Fibroblast of gingiva (primary cell): ENCODE measurements at regions not wholly inside any gene's neighbourhood (a gene's known extent, or its start where the extent isn't known, plus 50 kb on each side); places are given as distances from the start of the nearest gene placed in this dataset.

Source experiments
- DNase-seq: peaks from one replicate; pipeline ENCODE4 v3.0.0-alpha.2; 2011; ENCODE audit warnings: low read depth

DNA sequence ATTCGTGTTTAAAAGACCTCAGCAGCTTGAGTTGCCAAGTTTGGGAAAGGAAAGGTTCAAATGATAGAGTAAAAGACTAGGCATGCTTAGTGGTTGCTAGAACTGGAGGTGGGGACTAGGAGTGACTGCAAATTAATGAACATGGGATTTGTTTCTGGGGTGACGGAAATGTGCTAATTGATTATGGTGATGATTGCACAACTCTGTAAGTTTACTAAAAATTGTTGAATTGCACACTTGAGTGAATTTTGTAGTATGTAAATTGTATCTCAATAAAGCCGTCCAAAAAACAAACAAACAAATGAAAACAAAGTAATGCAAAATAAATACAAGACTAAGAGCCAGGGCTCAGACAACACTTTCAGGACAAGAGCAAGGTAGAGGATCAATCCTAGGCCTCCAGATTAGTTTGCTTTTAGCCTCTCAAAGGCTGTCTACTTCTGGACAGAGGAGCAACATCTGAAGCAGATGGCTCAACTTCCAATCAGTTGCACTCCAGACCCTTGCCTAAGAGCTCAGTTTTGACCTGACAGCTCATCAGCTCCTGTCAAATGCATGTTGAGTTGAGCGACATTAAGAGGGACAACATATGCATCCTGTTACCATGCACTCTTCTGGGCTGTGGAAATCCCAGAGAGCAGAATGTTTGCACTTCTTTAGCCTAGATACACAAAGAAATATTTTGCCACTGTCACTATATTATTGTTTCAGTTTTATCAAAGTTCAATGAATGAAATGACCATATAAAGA is 111.2 kb upstream of the ASIC2 start:
- DNase-seq: no peak

DNA sequence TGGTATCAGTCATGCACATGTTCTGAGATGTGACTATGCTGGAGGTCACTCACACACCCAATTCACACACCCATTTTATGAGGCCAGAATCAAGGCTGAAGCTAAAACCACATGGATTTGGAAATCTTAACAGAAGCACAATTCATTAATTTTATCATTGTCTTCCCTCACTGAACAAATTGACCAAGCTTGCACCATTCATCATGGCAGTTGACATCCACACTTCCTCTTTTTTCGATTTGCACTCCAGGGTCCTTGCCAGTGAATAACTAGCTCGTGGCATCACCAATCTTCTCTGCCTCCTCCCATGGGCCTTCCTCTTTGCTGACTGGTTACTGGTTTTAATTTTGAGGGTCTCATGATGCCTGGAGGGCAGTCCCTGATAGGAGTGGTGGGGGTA is 123.0 kb upstream of the ASIC2 start:
- DNase-seq: no peak

DNA sequence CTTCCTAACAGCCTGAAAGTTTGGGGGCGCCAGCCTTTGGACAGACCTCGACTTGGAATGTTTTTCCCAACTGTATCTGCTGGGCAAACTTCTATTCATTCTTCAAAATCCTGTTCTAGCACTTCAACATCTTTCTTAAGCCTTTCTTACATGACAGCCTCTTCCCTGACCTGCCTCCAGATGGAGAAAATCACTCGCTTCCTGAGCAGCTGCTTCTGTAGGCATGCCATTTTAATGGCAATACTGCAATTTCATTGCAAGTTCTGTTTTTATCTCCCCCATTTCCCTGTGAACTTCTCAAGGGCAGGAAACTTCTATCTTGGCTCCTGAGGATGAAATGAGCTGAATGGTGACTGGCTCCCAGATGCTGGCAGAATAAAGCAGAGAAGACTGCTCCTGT is 128.8 kb upstream of the ASIC2 start:
- no peak for DNase-seq

DNA sequence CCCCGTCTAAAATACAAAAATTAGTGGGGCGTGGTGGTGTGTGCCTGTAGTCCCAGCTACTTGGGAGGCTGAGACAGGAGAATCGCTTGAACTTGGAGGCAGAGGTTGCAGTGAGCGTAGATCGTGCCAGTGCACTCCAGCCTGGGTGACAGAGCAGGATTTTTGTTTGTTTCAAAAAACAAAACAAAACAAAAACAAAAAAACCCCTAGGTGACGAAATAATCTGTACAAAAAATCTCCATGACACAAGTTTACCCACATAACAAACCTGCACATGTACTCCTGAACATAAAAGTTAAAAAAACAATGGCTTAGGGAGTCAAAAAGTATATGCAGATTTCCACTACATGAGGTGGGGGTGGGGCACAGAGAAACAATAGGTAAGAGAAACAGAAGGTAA is 140.5 kb upstream of the ASIC2 start:
- no peak for DNase-seq

DNA sequence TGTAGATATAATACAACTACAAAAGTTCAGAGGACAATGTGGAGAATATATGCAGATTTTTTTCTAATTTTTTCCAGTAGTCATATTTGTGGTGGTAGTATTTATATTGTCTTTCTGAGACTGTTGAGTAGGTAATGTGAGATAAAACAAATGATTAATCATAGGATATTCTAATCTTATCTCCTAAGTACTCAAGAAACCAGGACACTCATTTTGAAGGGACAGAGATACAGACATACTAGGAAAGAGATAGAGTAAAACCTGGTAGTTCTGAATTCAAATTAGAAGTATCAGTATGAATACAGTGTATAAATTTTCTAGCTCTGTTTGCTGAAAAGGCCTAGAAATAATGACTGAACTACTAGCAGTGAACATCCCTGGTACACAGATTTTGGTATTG is 141.7 kb upstream of the ASIC2 start:
- DNase-seq: no peak

DNA sequence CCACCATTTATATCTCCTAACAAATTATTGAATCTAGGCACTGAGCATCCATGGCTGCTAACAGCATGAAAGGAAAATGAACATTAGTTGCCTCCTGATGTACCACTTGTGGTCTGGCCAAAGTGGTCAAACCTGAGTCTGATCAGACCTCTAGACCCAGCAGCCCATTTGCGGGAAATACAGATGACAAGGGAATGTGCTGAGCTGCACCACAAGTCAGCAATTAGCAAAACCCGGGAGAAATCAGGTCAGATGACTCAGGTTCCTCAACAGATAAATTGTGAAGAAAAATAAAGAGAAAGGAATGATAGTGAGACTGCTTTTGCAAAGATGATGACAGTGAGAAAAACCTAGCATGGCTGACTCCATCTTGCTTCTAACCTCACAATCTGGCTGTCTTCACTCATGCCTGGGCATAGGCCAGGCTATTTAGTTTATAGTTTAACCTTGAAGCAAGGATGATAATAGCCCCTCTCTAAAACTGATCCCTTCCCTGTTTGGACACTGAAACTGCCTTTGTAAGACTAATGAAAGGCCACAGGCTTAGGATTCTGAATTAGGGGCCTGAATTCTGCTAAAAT is 142.7 kb upstream of the ASIC2 start:
- no peak for DNase-seq

DNA sequence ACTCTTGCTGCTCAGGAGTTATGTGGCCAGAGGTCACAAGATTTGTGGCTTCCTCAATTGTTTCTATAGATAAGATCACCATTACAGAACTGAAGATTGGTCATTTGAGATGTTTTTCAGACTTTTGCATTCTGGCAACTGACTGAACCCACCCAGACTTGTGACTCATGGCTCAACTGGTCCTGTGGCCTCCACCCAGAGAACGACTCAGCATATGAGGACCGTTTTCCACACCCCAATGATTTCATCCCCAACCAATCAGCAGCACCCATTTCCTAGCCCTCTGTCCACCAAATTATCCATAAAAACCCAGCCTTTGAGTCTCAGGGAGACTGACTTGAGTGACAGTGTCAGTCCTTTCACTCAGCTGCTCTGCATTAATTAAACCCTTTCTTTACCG is 143.2 kb upstream of the ASIC2 start:
- DNase-seq: no peak

DNA sequence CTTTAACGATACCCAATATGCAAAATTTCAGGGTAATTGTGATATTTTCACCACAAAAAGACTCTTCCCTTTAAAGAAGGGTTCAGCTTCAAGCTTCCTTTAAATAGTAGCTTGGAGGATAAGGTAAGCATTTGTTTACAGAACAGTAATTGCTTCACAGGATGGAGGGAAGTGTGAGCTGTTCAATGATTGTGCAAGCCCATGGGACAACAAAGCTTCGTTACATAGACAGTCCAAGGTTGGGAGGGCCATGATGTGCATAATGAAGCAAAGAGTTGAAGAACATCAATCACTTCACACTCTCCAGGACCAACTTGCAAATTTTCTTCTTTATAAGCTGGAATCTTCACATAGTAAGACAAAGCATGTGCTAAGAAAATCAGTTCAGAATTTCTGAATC is 145.0 kb upstream of the ASIC2 start:
- no peak for DNase-seq

DNA sequence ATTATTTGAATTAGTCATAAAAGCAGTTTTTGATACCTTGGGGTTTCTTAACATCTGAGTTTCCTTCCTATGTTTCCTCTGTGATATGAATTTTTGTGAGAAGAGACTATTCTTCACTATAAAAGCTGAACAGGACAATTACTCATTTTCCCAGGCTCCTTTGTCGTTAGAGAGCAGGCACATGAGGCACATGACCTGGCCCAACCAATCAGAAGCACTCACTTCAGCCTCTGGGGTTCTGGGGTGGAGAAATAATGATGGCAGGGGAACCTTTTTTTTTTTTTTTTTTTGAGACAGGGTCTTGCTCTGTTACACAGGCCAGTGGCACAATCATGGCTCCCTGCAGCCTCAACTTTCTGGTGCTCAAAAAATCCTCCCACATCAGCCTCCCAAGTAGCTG is 145.5 kb upstream of the ASIC2 start:
- no peak for DNase-seq

DNA sequence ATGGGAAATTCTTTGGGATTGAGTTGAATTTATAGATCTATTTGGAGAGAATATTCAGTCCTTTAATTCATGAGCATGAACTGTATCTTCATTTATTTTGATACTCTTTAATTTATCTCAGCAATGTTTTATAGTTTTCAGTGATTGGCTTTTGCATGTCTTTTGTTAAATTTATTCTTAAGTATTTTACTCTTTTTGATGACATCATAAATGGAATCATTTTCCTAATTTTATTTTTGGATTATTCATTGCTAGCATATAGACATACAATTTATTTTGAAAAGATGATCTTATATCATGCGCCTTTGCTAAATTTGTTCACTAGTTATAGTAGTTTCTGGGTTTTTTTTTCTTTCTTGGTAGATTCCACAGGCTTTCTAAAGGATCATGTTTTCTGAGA is 149.2 kb upstream of the ASIC2 start:
- DNase-seq: no peak

DNA sequence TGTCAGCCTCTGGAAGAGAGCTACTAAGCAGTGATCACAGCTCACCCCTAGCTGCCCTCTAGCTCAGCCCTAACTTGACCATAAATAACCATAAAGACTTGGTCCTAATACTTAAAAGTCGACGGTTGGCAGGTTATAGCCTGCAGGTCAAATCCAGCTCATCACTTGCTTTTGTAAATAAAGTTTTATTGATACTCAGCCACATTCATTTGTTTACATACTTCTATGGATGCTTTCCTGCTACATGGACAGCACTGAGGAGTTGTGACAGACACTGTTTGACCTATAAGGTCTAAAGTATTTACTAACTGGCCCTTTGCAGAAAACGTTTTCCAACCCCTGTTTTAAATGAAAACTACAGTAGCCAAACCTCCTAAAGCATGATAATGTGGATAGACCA is 151.6 kb upstream of the ASIC2 start:
- DNase-seq: no peak

DNA sequence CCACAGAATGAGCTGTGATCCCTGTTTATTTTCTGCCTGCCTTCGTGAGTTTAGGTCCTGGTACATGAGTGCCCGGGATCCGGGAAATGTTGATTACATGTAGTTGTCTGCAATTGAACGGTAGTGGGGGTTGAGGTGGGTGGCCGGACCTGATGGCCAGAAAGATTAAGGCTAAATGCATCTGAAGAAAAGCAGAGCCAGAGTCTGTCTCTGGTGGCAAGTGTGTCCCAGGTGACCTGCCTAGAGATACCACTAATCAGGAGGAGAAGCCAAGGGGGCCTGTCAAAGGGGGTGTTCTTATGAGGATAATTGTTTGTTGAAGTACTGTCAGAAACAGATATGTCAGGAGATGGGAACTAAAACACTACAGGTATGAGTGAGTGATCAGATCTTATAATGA is 154.0 kb upstream of the ASIC2 start:
- DNase-seq: no peak

DNA sequence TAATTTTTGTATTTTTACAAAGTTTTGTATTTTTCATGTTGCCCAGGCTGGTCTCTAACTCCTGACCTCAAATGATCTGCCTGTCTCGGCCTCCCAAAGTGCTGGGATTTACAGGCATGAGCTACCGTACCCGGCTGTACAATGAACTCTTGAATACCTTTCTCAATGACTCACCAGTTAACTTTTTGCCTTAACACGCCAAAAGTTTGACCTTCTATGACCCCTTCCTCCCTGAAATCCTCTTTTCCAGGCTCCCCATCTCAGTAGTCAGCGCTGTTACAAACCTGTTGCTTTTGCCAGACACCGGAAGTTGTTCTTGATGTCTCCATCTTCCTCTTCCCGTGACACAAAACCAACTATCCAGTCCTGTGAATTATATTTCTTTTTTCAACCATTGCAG is 158.1 kb upstream of the ASIC2 start:
- DNase-seq: no peak

DNA sequence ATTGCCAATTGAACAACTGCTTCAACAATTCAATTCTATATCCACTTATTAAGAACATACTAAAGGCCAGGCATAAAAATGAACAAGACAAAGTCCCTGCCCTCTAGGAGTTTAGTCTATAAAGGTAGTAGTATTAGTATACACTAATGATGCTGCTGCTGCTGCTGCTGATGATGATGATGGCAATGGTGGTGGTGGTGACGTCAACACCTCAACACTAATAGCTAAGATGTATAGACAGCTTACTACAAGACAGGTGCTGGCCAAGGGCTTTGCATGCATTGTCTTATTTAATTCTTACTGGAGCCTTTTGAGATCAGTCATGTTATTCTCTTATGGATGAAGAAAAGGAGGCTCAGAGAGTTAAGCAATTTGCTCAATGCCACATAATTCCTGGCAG is 164.4 kb upstream of the ASIC2 start:
- DNase-seq: no peak

DNA sequence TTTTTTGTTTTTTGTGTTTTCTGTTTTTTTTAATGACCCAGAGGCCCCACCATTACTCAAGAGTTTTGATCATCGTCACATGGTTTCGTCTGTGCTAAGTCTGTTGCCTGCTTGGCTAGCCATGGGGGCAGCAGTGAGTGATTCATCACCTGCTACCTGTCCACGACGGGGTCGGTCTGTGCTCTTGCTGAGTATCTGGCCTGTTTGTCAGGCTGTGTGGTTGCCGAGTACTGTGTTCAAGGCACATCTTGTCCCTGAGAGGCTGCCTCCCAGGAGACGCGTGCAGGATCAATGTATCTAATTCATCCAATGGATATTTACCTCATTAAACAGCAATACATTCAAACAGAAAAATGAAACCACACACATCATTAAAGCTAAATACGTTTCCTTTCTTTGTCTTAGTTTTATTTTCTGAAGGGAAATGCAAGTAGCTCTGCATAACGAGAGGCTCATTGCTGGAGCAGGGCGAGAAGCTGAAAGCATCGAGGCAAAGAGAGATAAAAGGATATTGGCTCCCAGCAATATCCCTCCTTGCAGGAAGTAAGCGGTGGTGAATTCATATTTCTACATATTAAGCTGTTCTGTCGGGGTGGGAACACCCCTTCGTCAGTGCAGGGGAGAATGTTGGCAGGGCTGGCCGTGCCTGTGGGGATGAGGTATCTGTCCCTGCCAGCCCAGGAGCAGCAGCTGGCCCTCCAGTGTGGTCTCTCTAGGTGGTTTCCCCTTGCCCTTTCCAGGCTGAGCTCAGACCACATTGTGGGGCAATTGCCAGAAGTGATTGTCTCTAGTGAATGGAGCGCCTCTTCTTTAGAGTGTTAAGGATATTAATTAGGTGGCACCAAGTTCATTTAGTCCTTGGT is 166.2 kb upstream of the ASIC2 start:
- no peak for DNase-seq

DNA sequence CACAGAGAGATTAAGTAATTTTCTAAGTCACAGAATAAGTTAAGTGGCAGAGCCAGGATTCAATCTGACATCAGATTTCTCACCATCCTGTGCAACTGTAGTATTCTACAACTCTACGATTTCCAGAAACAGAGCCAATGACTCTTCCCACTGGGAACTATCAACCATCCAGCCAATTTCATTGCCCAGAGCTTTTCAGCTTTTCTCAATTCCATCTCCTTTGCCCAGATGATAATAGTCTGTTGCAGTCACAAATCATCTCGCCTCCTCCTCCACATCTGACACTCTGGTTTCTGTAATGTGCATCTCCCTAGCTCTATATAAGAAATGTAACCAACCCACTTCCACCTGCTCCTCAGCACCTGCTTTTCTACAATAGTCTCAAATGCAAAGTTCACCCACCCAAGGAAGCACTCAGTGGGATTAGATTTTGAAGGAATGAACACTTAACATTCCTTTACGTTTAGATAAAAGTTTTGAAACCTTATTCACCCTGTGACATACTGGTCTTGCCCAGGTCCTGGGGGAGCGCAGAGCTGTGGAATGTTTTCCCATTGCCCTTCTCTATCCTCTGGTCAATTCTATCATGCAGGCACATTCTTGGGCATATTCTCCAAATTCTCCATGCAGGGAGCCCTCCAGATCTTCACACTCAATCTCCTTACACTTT is 167.8 kb upstream of the ASIC2 start:
- no peak for DNase-seq

DNA sequence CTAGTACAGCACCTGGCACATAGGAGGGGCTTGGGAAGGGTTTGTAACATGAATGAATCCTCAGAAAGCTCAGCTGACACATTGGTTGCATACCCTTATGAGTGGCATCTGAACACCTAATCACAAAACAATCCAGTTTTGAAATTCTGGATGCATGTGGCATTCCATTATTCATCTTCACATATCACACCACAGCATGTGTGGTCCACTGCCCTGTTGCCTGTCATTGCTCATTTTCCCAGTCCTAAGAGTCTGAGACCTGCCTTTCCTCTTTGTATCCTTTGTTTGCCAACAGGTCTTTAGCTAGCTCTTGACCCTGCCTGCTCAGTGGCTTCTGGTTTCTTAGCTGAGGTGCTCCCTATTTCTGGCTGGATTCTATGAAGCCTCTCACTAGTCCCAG is 170.8 kb upstream of the ASIC2 start:
- no peak for DNase-seq

DNA sequence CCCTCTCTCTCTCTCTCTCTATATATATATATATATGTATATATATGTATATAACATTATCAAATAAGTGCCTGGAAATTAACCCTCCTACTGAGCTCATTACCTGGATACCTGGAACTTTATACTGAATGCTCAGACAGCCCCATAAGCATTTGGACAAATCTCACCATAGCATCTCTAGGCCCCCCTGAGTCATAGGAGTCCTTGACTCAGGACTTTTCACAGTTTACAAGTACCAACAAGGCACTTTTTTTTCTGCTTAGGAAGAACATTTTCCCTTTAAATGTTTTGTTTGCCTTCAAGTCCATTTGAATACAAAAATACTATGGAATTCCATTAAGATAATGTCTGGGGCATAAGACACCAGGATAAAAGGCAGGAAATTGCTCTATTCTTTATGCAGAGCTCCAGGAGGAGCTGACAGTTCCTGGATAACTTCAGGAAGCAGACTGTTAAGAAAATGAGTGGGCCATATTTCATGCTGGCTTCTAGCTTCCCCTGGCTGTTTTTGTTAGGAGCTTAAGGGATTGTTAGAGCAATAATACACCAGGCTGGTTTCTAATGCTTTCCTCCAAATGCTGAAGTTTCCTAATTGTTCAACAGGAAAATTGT is 171.7 kb upstream of the ASIC2 start:
- no peak for DNase-seq

DNA sequence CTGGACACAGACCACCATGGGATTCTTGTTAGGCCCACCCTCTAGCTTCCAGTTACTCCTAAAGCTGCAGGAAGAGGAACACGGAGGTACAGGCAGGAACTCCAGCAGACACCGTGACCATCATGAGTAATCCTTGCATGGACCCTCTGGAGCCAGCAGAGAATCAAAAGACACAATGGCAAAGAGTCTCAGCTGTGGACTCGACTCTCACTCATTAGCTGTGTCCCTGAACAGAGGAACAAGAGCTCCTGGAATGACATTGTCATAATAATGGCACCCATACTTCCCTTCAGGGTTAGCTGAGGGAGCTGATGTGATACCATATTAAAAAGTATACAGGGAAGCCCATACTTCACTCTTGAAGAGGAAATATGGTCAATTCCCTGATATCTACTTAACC is 176.3 kb upstream of the ASIC2 start:
- no peak for DNase-seq

DNA sequence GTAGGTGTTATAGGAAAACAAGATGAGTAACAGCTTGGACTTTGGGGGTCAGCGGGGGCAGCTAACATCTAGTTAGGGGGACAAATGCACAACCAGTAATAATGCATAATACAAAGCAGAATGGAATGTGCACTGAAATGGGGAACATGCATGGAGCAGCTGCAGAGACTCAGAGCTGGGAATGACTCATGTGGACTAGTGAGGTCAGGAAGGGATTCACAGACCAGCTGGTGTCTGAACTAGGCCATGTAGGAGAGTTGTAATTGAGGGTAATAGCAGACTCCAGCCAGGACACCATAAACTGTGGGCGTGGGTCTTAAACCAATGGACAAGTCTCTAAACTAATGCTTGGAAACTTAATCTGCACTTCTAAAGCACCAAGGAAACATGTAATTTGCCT is 176.8 kb upstream of the ASIC2 start:
- DNase-seq: no peak

DNA sequence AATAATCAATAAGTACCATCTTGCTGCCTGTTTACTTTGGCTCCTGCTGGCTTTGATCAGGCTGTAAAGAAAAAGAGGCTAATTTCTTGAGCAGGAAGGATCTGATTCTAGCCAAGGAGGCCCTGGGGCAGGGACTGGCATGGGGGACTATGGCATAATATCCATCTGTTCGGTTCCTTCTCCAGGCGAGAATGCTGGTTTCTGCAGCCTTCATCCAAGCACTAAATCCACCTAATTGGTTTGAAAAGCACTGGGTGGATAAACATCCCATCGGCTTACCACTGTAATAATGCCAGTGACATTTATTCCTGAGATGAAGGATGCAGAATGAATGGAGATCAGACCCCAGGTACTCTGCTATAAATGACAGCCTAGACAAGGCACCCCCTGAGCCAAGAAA is 180.0 kb upstream of the ASIC2 start:
- DNase-seq: no peak

DNA sequence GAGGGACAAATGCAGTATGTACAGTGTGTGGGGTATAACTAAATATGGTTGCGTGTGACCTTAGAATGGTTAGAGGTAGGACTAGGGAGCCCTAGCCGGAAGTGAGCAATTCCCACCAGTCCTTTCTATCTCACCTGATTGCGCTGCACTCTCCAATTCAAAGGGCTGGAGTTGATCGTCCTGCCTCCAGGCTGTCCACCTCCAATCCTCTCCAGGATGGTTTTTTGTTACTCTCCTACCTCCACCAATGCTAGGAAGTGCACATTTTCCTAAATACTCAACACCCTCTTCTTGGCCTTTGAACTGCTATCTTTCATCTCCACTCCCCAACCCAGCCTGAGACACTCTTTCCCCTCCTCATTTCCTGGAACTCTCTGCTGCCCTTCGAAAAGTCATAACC is 181.7 kb upstream of the ASIC2 start:
- DNase-seq: no peak
